ENCODE measurements at regions not wholly inside any gene's neighbourhood (a gene's known extent, or its start where the extent isn't known, plus 50 kb on each side); places are given as distances from the start of the nearest gene placed in this dataset.

GRCh38 chr4:54550395-54551171, 107.2 kb upstream of the KIT start:
- Histone ChIP-seq H3K36me3 (ENCODE audit: control insufficient read depth, insufficient read depth, low read length) (no peaks in the 10 kb centered on the region), H3K4me1 (ENCODE audit: control insufficient read depth, insufficient read depth, low read length) (peaks cover 19% of the 10 kb centered on the region), H3K4me3 (ENCODE audit: low read length) (no peak overlapping the region), H3K27ac (ENCODE audit: low read depth, low read length) (no peak overlapping the region), H3K9me3 (ENCODE audit: control insufficient read depth, low read length) (no peaks in the 10 kb centered on the region), H3K9ac (ENCODE audit: extremely low read depth, low read length, poor library complexity, severe bottlenecking) (no peak overlapping the region), H3K27me3 (ENCODE audit: control insufficient read depth, insufficient read depth, low read length, poor library complexity, severe bottlenecking) (no peaks in the 10 kb centered on the region)
- no peak overlapping the region for H3K4me3 Mint-ChIP-seq
- H3K27me3 Mint-ChIP-seq (ENCODE audit: insufficient read depth), result no peaks in the 10 kb centered on the region
- 65 to 76% methylated on average over 6 to 8 of the region's 8 CpGs for WGBS, 2 experiments (ENCODE audit: insufficient coverage in 1 of 2, insufficient read length in 1 of 2)
- peaks cover 40% of the 10 kb centered on the region for H3K4me1 Mint-ChIP-seq
- H3K27ac Mint-ChIP-seq, result no peak overlapping the region
- DNase-seq, result no peak
- TF ChIP-seq CTCF (conservative IDR thresholded peaks at IDR 0.05), result no peak
- H3K36me3 Mint-ChIP-seq (ENCODE audit: low read depth), result no peaks in the 10 kb centered on the region
- H3K9me3 Mint-ChIP-seq, result no peaks in the 10 kb centered on the region

- H3K9ac ChIP-seq (ENCODE audit: extremely low read depth, low read length, poor library complexity, severe bottlenecking), result no peak overlapping the region
- no peaks in the 10 kb centered on the region for H3K9me3 ChIP-seq (ENCODE audit: control insufficient read depth, low read length)
- H3K36me3 Mint-ChIP-seq (ENCODE audit: low read depth), result no peaks in the 10 kb centered on the region
- H3K27ac ChIP-seq (ENCODE audit: low read depth, low read length), result no peak overlapping the region
- no peaks in the 10 kb centered on the region for H3K27me3 Mint-ChIP-seq (ENCODE audit: insufficient read depth)
- H3K4me3 ChIP-seq (ENCODE audit: low read length), result no peak overlapping the region
- H3K27me3 ChIP-seq (ENCODE audit: control insufficient read depth, insufficient read depth, low read length, poor library complexity, severe bottlenecking), result no peaks in the 10 kb centered on the region
- peaks cover 30% of the 10 kb centered on the region for H3K4me1 Mint-ChIP-seq
- no peak for TF ChIP-seq CTCF (conservative IDR thresholded peaks at IDR 0.05)
- H3K4me3 Mint-ChIP-seq, result no peak overlapping the region
- H3K36me3 ChIP-seq (ENCODE audit: control insufficient read depth, insufficient read depth, low read length), result no peaks in the 10 kb centered on the region
- WGBS, 2 experiments (ENCODE audit: insufficient coverage in 1 of 2, insufficient read length in 1 of 2), result 85 to 87% methylated on average over 5 of the region's 5 CpGs
- H3K27ac Mint-ChIP-seq, result no peak overlapping the region
- H3K4me1 ChIP-seq (ENCODE audit: control insufficient read depth, insufficient read depth, low read length), result peaks cover 12% of the 10 kb centered on the region
- H3K9me3 Mint-ChIP-seq, result no peaks in the 10 kb centered on the region
- no peak for DNase-seq
These were observed 104.8 kb upstream of the KIT start for GRCh38 chr4:54553001-54553400.

GRCh38 chr4:54554339-54554990, 103.3 kb upstream of the KIT start:
- no peak overlapping the region for H3K9ac ChIP-seq (ENCODE audit: extremely low read depth, low read length, poor library complexity, severe bottlenecking)
- H3K4me3 Mint-ChIP-seq, result no peak overlapping the region
- H3K4me1 ChIP-seq (ENCODE audit: control insufficient read depth, insufficient read depth, low read length), result peaks cover 4% of the 10 kb centered on the region
- no peaks in the 10 kb centered on the region for H3K36me3 Mint-ChIP-seq (ENCODE audit: low read depth)
- no peak overlapping the region for H3K27ac Mint-ChIP-seq
- H3K9me3 ChIP-seq (ENCODE audit: control insufficient read depth, low read length), result no peaks in the 10 kb centered on the region
- no peak for TF ChIP-seq CTCF (conservative IDR thresholded peaks at IDR 0.05)
- no peaks in the 10 kb centered on the region for H3K9me3 Mint-ChIP-seq
- no peaks in the 10 kb centered on the region for H3K27me3 Mint-ChIP-seq (ENCODE audit: insufficient read depth)
- H3K4me3 ChIP-seq (ENCODE audit: low read length), result no peak overlapping the region
- 87 to 94% methylated on average over 4 to 9 of the region's 9 CpGs for WGBS, 2 experiments (ENCODE audit: insufficient coverage in 1 of 2, insufficient read length in 1 of 2)
- peaks cover 22% of the 10 kb centered on the region for H3K4me1 Mint-ChIP-seq
- no peaks in the 10 kb centered on the region for H3K27me3 ChIP-seq (ENCODE audit: control insufficient read depth, insufficient read depth, low read length, poor library complexity, severe bottlenecking)
- DNase-seq, result no peak
- no peaks in the 10 kb centered on the region for H3K36me3 ChIP-seq (ENCODE audit: control insufficient read depth, insufficient read depth, low read length)
- H3K27ac ChIP-seq (ENCODE audit: low read depth, low read length), result no peak overlapping the region

Data from endodermal cell (in vitro differentiated cells).